ENCODE measurements at regions not wholly inside any gene's neighbourhood (a gene's known extent, or its start where the extent isn't known, plus 50 kb on each side); places are given as distances from the start of the nearest gene placed in this dataset.
A peak's percentile ranks its signal among the peaks of the same experiment; 100 is the strongest.

GRCh38 chr10:61294131-61294530 is 159.1 kb downstream of the TMEM26 start:
- no peak for DNase-seq (ENCODE audit: extremely low read depth, insufficient read length)
- Histone ChIP-seq H3K4me3 (replicated peaks; ENCODE audit: low read depth, low read length) (no peak overlapping the region), H3K36me3 (ENCODE audit: control insufficient read depth, insufficient read depth, low read length) (no peaks in the 10 kb centered on the region), H3K27me3 (replicated peaks; ENCODE audit: control insufficient read depth, insufficient read depth, low read length) (no peaks in the 10 kb centered on the region)
- no peak for TF ChIP-seq CTCF (IDR thresholded peaks at IDR 0.05; ENCODE audit: insufficient read depth, low read length, poor library complexity, severe bottlenecking)

GRCh38 chr10:61289813-61290212 is 163.4 kb downstream of the TMEM26 start:
- TF ChIP-seq CTCF (IDR thresholded peaks at IDR 0.05; ENCODE audit: insufficient read depth, low read length, poor library complexity, severe bottlenecking) = no peak
- Histone ChIP-seq H3K36me3 (ENCODE audit: control insufficient read depth, insufficient read depth, low read length) (no peaks in the 10 kb centered on the region), H3K4me3 (replicated peaks; ENCODE audit: low read depth, low read length) (no peak overlapping the region), H3K27me3 (replicated peaks; ENCODE audit: control insufficient read depth, insufficient read depth, low read length) (no peaks in the 10 kb centered on the region)
- DNase-seq (ENCODE audit: extremely low read depth, insufficient read length) = no peak

- DNase-seq (ENCODE audit: extremely low read depth, insufficient read length) = peak; percentile 65
- no peak for TF ChIP-seq CTCF (IDR thresholded peaks at IDR 0.05; ENCODE audit: insufficient read depth, low read length, poor library complexity, severe bottlenecking)
- Histone ChIP-seq H3K27me3 (replicated peaks; ENCODE audit: control insufficient read depth, insufficient read depth, low read length) (no peaks in the 10 kb centered on the region; the same call in 1 of the 2 replicates), H3K36me3 (ENCODE audit: control insufficient read depth, insufficient read depth, low read length) (no peaks in the 10 kb centered on the region), H3K4me3 (replicated peaks; ENCODE audit: low read depth, low read length) (no peak overlapping the region)
These were observed 166.5 kb downstream of the TMEM26 start for GRCh38 chr10:61286686-61287085.

- no peaks in the 10 kb centered on the region for H3K36me3 ChIP-seq (ENCODE audit: control insufficient read depth, insufficient read depth, low read length)
- no peak for TF ChIP-seq CTCF (IDR thresholded peaks at IDR 0.05; ENCODE audit: insufficient read depth, low read length, poor library complexity, severe bottlenecking)
- no peak for DNase-seq (ENCODE audit: extremely low read depth, insufficient read length)
- H3K4me3 ChIP-seq (replicated peaks; ENCODE audit: low read depth, low read length) = no peak overlapping the region
- no peaks in the 10 kb centered on the region; the same call in 1 of the 2 replicates for H3K27me3 ChIP-seq (replicated peaks; ENCODE audit: control insufficient read depth, insufficient read depth, low read length)
These were observed 167.4 kb downstream of the TMEM26 start for GRCh38 chr10:61285749-61286148.

GRCh38 chr10:61284222-61284890 is 168.8 kb downstream of the TMEM26 start:
- no peak overlapping the region for H3K4me3 ChIP-seq (replicated peaks; ENCODE audit: low read depth, low read length)
- peak; percentile 61 for TF ChIP-seq CTCF (IDR thresholded peaks at IDR 0.05; ENCODE audit: insufficient read depth, low read length, poor library complexity, severe bottlenecking)
- H3K36me3 ChIP-seq (ENCODE audit: control insufficient read depth, insufficient read depth, low read length) = no peaks in the 10 kb centered on the region
- DNase-seq (ENCODE audit: extremely low read depth, insufficient read length) = peak; percentile 4
- H3K27me3 ChIP-seq (replicated peaks; ENCODE audit: control insufficient read depth, insufficient read depth, low read length) = no peaks in the 10 kb centered on the region; the same call in 1 of the 2 replicates
